IMR-90 (cell line): ENCODE measurements at regions not wholly inside any gene's neighbourhood (a gene's known extent, or its start where the extent isn't known, plus 50 kb on each side); places are given as distances from the start of the nearest gene placed in this dataset.

Source experiments
- ATAC-seq: fragments of 200-7000 bp; cut with Tn5 transposase; 2 replicates; pipeline ENCODE4 v1.9.1; 2020; ENCODE audit warnings: low read depth, mild to moderate bottlenecking, moderate library complexity
- BruUV-seq: library from RNA; stranded (reverse); fragments of 400-500 nt; replicated peaks from 2 replicates; lab custom pipeline; 2021; lab: Mats Ljungman, UMichigan
- CTCF ChIA-PET: fragments of 300-600 bp; formaldehyde crosslinking; extraction: SDS; loops from one replicate; lab custom pipeline; 2021; ENCODE audit warnings: antibody characterized with exemption; lab: Yijun Ruan, JAX
- POLR2A ChIA-PET: fragments of 300-600 bp; sonication (Branson Sonifier 250); formaldehyde crosslinking; loops from one replicate; lab custom pipeline; 2022; ENCODE audit warnings: antibody characterized with exemption; ENCODE audit not compliant: unreplicated experiment; lab: Charles Lee
- DNase-seq: peaks from one replicate; pipeline ENCODE4 v3.0.0; 2013
- H2AFZ ChIP-seq: replicated peaks from 2 replicates; pipeline ENCODE3; 2013; ENCODE audit warnings: low read length, mild to moderate bottlenecking; ENCODE audit not compliant: poor library complexity
- H2AK5ac ChIP-seq: 2 replicates; pipeline ENCODE4 v1.6.1; 2013; ENCODE audit warnings: low read depth, low read length, inconsistent platforms
- H2AK9ac ChIP-seq: replicated peaks from 2 replicates; pipeline ENCODE3; 2013; ENCODE audit warnings: mild to moderate bottlenecking, low read depth, low read length, moderate library complexity; ENCODE audit not compliant: poor library complexity
- H2BK120ac ChIP-seq: 2 replicates; pipeline ENCODE4 v1.6.1; 2013; ENCODE audit warnings: low read depth, low read length, inconsistent platforms
- H2BK15ac ChIP-seq: 3 replicates; pipeline ENCODE4 v1.6.1; 2013; ENCODE audit warnings: low read depth, low read length, inconsistent platforms
- H2BK20ac ChIP-seq: 2 replicates; pipeline ENCODE4 v1.6.1; 2013; ENCODE audit warnings: low read depth, mild to moderate bottlenecking, inconsistent platforms, low read length, moderate library complexity
- H2BK5ac ChIP-seq: 2 replicates; pipeline ENCODE4 v1.6.1; 2013; ENCODE audit warnings: mild to moderate bottlenecking, low read depth, low read length, inconsistent platforms; ENCODE audit not compliant: poor library complexity, severe bottlenecking
- H3K14ac ChIP-seq: replicated peaks from 2 replicates; pipeline ENCODE4 v1.6.1; 2013; ENCODE audit warnings: low read depth, low read length, inconsistent platforms
- H3K18ac ChIP-seq: 2 replicates; pipeline ENCODE4 v1.6.1; 2013; ENCODE audit warnings: low read depth, low read length, control low read depth
- H3K23ac ChIP-seq: 2 replicates; pipeline ENCODE4 v1.6.1; 2013; ENCODE audit warnings: low read depth, low read length, inconsistent platforms
- H3K27ac ChIP-seq: 2 replicates; pipeline ENCODE4 v1.5.1; 2013; ENCODE audit warnings: mild to moderate bottlenecking, control low read depth, low read length; ENCODE audit not compliant: insufficient read depth
- H3K27me3 ChIP-seq: 2 replicates; pipeline ENCODE4 v1.6.1; 2013; ENCODE audit warnings: low read length; ENCODE audit not compliant: control insufficient read depth, insufficient read depth
- H3K36me3 ChIP-seq: 2 replicates; pipeline ENCODE4 v1.6.1; 2013; ENCODE audit warnings: low read length, mixed read lengths; ENCODE audit not compliant: control insufficient read depth, insufficient read depth
- H3K4ac ChIP-seq: 2 replicates; pipeline ENCODE4 v1.6.1; 2013; ENCODE audit warnings: low read depth, low read length, inconsistent platforms
- H3K4me1 ChIP-seq: 2 replicates; pipeline ENCODE4 v1.6.1; 2013; ENCODE audit warnings: low read length, mixed read lengths; ENCODE audit not compliant: control insufficient read depth, insufficient read depth
- H3K4me2 ChIP-seq: 2 replicates; pipeline ENCODE4 v1.6.1; 2013; ENCODE audit warnings: low read depth, mild to moderate bottlenecking, control low read depth, low read length, moderate library complexity
- H3K4me3 ChIP-seq: 2 replicates; pipeline ENCODE4 v1.5.1; 2013; ENCODE audit warnings: low read depth, mild to moderate bottlenecking, control low read depth, low read length, moderate library complexity; ENCODE audit not compliant: insufficient read depth
- H3K56ac ChIP-seq: 2 replicates; pipeline ENCODE4 v1.6.1; 2013; ENCODE audit warnings: low read length, inconsistent platforms; ENCODE audit not compliant: insufficient read depth; ENCODE audit errors: extremely low read depth
- H3K79me1 ChIP-seq, 2 experiments: 2 replicates each; pipeline ENCODE4 v1.6.1; 2013; ENCODE audit warnings: low read length in 2 of 2, inconsistent platforms in 1 of 2, low read depth in 1 of 2
- H3K9ac ChIP-seq: 2 replicates; pipeline ENCODE4 v1.6.1; 2013; ENCODE audit warnings: low read depth, low read length, control low read depth
- H3K9me1 ChIP-seq: 2 replicates; pipeline ENCODE4 v1.6.1; 2013; ENCODE audit warnings: low read length, inconsistent platforms; ENCODE audit not compliant: insufficient read depth
- H3K9me3 ChIP-seq: 2 replicates; pipeline ENCODE4 v1.6.1; 2013; ENCODE audit warnings: low read length; ENCODE audit not compliant: control insufficient read depth, insufficient read depth
- H4K20me1 ChIP-seq: 2 replicates; pipeline ENCODE4 v1.6.1; 2013; ENCODE audit warnings: low read length, inconsistent platforms; ENCODE audit not compliant: insufficient read depth
- H4K5ac ChIP-seq: 2 replicates; pipeline ENCODE4 v1.6.1; 2013; ENCODE audit warnings: mild to moderate bottlenecking, low read depth, low read length, control low read depth
- H4K8ac ChIP-seq, 2 experiments: 2 replicates each; pipeline ENCODE4 v1.6.1; 2013; ENCODE audit warnings: low read depth in 2 of 2, low read length in 2 of 2, control low read depth in 1 of 2, inconsistent platforms in 1 of 2
- H4K91ac ChIP-seq: 2 replicates; pipeline ENCODE4 v1.6.1; 2013; ENCODE audit warnings: low read depth, low read length, inconsistent platforms; ENCODE audit not compliant: insufficient read depth
- CTCF ChIP-seq: conservative IDR thresholded peaks from 2 replicates; pipeline ENCODE4 v1.5.1; 2012; ENCODE audit warnings: mild to moderate bottlenecking, low read depth, low read length, improper control_type of control experiment
- NFE2L2 ChIP-seq: fragments of 150-350 bp; IDR thresholded peaks from 2 replicates; pipeline ENCODE4 v1.6.1; 2016; ENCODE audit warnings: low read depth, mild to moderate bottlenecking, low read length
- WGBS, 2 experiments: methylation state at CpG; one replicate each; pipeline versions ENCODE4 v1.1.5 to v1.1.7; 2013; ENCODE audit warnings: missing lambda C conversion rate in 2 of 2; ENCODE audit not compliant: insufficient read length in 1 of 2; ENCODE audit errors: extremely low coverage in 2 of 2; 5-methylcytosine and 5-hydroxymethylcytosine counted together
- dilution Hi-C: fragments of 300-500 bp; cut with HindIII; formaldehyde crosslinking; loops from one replicate; pipeline ENCODE4 v1.14.3; 2018; ENCODE audit warnings: low sequenced_read_pairs; ENCODE audit not compliant: unreplicated experiment
- in situ Hi-C: fragments of 300-500 bp; cut with MboI; formaldehyde crosslinking; loops from 3 replicates; pipeline ENCODE4 v1.14.3; 2019; ENCODE audit warnings: low sequenced_read_pairs, inconsistent platforms, mixed read lengths
- intact Hi-C: fragments of 100-400 bp; cut with micrococcal nuclease; formaldehyde crosslinking; loops from 2 replicates; pipeline ENCODE4 v1.10.0; 2022

GRCh38 chr3:153615863-153616262, 453.8 kb downstream of the RAP2B start:
- DNase-seq (no peak), ATAC-seq (no peak)
- Histone ChIP-seq H3K36me3 (no peaks in the 10 kb centered on the region), H3K9ac (no peak overlapping the region), H2BK120ac (no peak overlapping the region), H4K91ac (no peak overlapping the region), H3K9me3 (no peaks in the 10 kb centered on the region), H2AK9ac (no peak overlapping the region), H4K5ac (no peak overlapping the region), H2AFZ (no peak overlapping the region), H2BK20ac (no peak overlapping the region), H3K18ac (peak overlapping the region; percentile 65), H3K27me3 (no peaks in the 10 kb centered on the region; the same call in 1 of the 2 replicates), H3K14ac (no peak overlapping the region), H3K4ac (no peak overlapping the region), H3K56ac (no peak overlapping the region), H3K79me1 (no peaks in the 10 kb centered on the region), H3K4me3 (no peak overlapping the region), H4K8ac (no peak overlapping the region; a peak in 1 of 4 replicates), H2BK15ac (no peak overlapping the region), H3K4me1 (no peaks in the 10 kb centered on the region; the same call in 1 of the 2 replicates), H3K23ac (no peak overlapping the region), H3K4me2 (no peak overlapping the region), H2AK5ac (no peak overlapping the region), H3K27ac (no peak overlapping the region), H3K9me1 (no peaks in the 10 kb centered on the region), H2BK5ac (no peak overlapping the region), H4K20me1 (no peaks in the 10 kb centered on the region)
- intact Hi-C loops = no loop called here
- CTCF ChIA-PET = no interaction called here
- dilution Hi-C loops = no loop called here
- WGBS, 2 experiments = no CpG with 5 or more reads among the region's 1 CpG
- TF ChIP-seq NFE2L2 (no peak), CTCF (no peak)
- in situ Hi-C loops = no loop called here
- BruUV-seq = no TSS peak
- POLR2A ChIA-PET = no interaction called here
